NAMALWA (cell line): ENCODE measurements at regions not wholly inside any gene's neighbourhood (a gene's known extent, or its start where the extent isn't known, plus 50 kb on each side); places are given as distances from the start of the nearest gene placed in this dataset.

Experiments
- DNase-seq: peaks from one replicate; pipeline ENCODE4 v3.0.0-alpha.2; 2015; ENCODE audit warnings: low spot score

DNA sequence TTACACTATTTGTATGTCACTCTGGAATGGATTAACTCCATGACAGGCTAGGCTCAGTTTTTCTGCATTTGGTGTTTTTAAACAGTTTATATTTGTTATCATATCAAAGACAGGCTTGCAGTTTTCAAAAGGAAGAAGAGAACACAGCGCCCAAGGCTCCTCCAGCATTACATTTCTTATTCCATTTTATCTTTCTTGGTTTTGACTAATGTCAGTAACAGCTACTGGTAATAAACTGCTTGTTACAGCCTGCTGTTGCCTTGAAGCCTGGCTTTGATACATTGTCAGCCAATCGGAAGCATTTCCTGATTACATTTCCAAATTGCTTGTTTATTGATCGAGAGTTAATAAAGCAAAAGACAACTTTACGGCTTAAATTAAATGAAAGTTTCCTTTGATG, 166.0 kb upstream of the MDFIC start:
- DNase-seq: no peak

- no peak for DNase-seq
These were observed 163.2 kb upstream of the MDFIC start for GRCh38 chr7:114758661-114759227.

DNA sequence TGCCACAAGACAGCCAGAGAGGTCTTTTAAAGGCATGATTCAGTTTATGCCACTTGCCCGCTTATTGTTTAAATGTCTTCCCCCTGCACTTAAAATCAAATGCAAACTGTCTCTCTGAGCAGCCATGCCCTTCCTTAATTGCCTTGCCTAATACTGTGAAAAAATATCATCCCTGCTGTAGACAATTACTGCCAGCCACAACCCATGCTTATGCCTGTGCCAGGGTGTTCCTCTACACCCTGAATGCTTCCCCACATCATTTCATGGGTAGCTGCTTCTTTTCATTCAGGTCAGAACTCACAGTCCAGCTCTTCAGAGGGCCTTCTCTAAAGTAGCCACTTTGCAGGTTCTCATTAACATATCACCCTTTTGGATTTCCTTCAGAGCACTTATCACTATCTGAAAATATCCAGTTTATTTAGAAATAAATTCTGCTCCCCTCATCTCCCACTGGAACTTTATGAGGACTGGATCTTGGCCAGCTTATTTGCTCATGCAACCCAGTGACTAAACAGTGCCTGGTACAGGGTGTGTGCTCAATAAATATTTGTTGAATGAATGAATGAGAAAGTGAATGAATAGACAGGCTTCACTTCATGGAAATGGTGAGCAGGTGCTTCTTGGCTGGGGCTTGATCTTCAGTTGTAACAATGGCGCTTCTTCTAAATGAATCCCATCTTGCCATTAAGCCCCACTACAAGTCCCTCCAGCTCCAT, 162.4 kb upstream of the MDFIC start:
- no peak for DNase-seq

DNA sequence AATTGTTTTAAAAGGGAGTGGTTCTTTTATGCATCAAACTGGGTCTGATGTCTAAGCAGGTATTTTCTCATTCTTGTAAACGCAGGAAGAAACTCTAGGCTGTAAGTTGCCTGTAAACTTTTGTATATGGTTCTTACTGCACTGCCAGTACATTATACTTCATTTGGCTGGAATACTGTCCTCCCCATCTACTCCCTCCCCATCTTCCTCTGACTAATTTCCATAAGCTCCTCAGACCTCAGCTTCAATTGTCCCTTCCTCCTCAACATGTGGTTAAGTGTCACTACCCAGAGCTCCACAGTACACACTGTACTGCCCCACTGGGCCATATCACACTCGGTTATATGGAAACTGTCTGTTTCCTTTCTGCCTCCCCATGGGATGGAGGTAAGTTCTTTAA, 161.4 kb upstream of the MDFIC start:
- no peak for DNase-seq

DNA sequence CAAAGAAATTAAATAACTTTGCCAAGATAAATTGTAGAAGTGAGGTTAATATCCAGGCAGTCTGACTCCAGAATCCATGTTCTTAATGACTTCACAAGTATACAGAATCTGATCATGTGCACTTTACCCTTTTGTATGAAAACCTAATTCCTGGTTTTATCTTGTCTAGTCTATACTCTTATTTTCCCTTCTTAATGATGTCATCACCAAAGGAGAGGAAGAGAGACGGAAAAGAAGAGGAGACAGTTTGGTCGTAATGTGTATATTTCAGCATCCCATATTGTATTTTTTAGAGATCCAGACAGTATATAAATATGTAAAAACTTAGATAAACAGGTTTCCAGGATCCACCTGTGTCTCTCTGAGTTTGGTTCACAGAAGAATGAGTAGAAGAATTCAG, 159.9 kb upstream of the MDFIC start:
- no peak for DNase-seq

- no peak for DNase-seq
These were observed 156.4 kb upstream of the MDFIC start for GRCh38 chr7:114765331-114766040.

DNA sequence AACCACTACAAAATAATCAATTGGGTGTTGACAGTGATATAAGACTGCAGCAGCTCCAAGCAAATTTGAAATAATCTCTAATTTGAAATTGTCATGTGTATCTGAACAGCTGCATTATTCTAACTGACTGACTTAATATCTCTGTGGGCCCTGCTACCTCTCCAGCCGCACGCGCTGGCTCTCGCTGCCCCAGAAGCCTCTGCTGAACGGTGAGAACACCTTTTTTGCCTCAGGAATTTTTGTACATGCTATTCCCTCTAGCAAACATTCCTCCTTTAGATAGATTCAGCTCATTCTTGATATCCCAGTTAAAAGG, 155.9 kb upstream of the MDFIC start:
- no peak for DNase-seq

DNA sequence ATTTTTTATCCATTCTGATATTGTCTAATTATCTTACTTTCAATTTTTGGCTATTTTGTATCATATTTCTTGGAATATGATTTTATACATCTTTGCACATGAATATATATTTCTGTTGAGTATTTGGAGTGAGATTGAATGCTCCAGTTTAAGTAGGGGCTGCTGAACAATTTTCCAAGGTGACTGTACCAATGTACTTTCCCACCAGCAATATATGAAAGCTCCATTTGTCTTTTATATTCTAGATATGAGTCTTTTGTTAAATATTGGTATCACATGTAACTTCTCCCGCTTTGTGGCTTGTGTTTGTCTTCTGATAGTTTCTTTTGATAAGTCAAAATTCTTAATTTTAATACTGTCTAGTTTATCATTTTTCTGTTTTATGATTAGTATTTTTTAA, 144.6 kb upstream of the MDFIC start:
- DNase-seq: no peak

DNA sequence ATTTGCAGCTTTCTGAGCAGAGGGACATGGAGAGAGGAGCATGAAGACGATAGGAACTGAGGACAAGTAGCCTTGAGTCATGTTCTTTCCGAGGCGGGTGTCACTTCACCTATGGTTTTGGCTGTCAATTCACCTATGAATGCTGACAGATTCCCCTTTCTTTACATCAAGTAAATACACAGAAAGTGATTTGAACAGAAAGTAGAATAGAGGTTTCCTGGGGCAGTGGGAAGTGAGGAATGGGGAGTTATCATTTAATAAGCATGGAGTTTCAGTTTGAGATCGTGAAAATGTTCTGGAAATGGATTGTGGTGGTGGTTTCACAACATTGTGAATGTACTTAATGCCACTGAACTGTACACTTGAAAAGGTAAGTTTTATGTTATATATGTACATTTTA, 138.4 kb upstream of the MDFIC start:
- no peak for DNase-seq

GRCh38 chr7:114784177-114784576, 137.7 kb upstream of the MDFIC start:
- no peak for DNase-seq

- DNase-seq: no peak
These were observed 137.1 kb upstream of the MDFIC start for GRCh38 chr7:114784746-114785145.

- DNase-seq: no peak
These were observed 136.4 kb upstream of the MDFIC start for GRCh38 chr7:114785496-114785895.

GRCh38 chr7:114786455-114786854, 135.4 kb upstream of the MDFIC start:
- no peak for DNase-seq

DNA sequence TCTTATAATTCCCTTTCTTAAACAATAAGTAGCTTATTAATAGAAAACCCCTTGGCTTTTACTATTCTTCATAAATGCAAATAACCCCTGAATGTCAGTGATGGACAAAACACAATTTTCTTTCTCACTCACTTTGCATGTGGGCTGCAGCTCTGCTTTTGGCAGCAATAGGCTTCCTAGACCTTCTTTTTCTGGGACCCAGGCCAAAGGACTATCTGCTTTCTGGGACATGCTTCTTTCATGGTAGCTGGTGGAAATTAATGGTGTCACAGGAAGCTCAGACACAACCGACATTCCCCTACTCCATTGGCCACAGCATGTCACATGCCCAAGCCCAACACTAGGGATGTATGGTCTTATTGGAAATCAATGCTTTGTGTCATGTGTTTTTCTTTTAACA, 134.3 kb upstream of the MDFIC start:
- no peak for DNase-seq

GRCh38 chr7:114788706-114789105, 133.2 kb upstream of the MDFIC start:
- DNase-seq: no peak

DNA sequence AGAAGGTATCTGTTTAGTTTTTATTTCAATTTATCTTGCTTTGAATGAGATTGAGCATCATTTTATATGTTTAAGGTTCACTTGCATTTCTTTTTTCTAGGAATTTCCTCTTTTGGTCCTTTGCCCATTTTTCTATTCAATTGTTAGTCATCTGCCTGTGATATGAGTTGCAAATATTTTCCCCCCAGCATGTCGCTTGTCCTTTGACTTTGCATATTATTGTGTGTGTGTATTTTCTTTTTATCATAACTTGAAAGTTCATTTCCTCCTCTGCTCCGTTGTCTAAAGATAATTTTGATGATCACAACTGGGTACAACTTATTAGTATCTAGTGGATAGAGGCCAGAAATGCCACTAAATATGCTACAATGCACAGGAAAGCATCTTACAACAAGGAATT, 132.7 kb upstream of the MDFIC start:
- DNase-seq: no peak

DNA sequence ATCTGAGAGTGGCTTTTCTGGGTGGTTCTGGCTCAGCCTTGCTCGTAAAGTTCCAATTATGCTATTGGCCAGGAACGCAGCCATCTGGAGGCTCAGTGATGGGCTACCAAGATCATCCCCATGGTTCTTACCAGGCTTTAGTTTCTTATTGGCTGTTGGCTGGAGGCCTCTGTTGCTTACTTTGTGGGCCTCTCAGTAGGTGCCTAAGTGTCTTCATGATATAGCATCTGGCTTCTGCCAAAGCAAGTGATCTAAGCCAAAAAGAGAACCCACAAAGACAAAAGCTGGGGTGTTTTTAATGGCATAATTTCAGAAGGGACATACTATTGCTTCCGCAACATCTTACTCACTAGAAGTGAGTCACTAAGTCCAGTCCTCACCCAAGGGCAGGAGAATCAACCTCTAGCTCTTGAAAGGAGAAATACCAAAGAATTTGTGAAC, 132.0 kb upstream of the MDFIC start:
- no peak for DNase-seq

DNA sequence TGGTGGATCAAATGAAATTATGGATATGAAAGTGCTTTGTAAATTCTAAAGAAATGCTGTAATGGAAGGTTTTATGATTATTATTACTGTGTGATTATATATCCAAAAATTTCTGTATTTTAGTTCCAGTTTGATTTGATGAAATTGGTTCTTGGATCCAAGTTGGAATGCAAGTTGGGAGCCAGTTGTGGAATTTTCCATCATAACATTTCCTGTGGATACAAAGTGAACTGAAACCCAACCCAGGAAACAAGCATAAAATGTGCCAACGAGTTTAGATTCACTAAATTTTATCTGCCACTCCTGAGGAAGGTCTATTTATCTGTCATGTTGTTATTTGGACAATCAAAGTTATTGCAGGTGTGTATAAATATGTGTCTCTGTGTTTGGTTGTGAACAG, 131.4 kb upstream of the MDFIC start:
- DNase-seq: no peak

DNA sequence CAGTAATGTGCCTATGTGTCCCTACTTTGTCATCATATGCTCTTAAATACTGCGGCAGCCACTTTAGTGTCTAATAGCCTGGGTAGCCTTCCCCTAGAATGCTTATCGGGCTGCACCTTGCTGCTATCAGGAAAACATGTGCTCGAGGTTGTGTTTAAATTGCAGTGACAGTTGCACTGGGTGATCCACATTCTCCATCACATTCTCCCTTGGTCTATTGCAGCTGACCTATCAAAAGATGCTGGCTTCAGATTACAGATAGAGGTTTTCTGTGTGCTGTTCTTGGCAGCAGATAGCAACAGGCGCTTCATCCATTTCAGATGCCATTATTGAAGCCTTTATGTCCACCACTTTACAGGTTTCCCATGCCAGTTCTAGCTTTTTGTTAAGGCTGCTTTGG, 130.1 kb upstream of the MDFIC start:
- DNase-seq: no peak

GRCh38 chr7:114793155-114793845, 128.6 kb upstream of the MDFIC start:
- no peak for DNase-seq

- DNase-seq: no peak
These were observed 126.4 kb upstream of the MDFIC start for GRCh38 chr7:114795475-114795874.

GRCh38 chr7:114799628-114800028, 122.3 kb upstream of the MDFIC start:
- no peak for DNase-seq

- no peak for DNase-seq
These were observed 119.3 kb upstream of the MDFIC start for GRCh38 chr7:114802632-114803031.
